Activated CD4-positive, alpha-beta memory T cell treated with anti-CD3 and anti-CD28 coated beads, Interleukin-2, amount 10 ng/mL, durations not matched to agents 7 days and 5 days (primary cell): ENCODE measurements at regions not wholly inside any gene's neighbourhood (a gene's known extent, or its start where the extent isn't known, plus 50 kb on each side); places are given as distances from the start of the nearest gene placed in this dataset.

Source experiments
- CTCF ChIA-PET: fragments of 350-600 bp; sonication (Branson Sonifier 250); formaldehyde crosslinking; loops from one replicate; lab custom pipeline; 2021; ENCODE audit warnings: antibody characterized with exemption, inconsistent platforms; lab: Charles Lee
- POLR2A ChIA-PET: fragments of 350-600 bp; sonication (Branson Sonifier 250); formaldehyde crosslinking; loops from one replicate; lab custom pipeline; 2021; ENCODE audit warnings: antibody characterized with exemption; lab: Charles Lee
- DNase-seq: peaks from one replicate; pipeline ENCODE4 v3.0.0-alpha.2; 2020
- H3K27ac Mint-ChIP-seq: one replicate; pipeline ENCODE4 v1.8.0; 2021; ENCODE audit warnings: mild to moderate bottlenecking, mixed read lengths
- H3K27me3 Mint-ChIP-seq: one replicate; pipeline ENCODE4 v1.8.0; 2021; ENCODE audit warnings: mixed read lengths
- H3K36me3 Mint-ChIP-seq: one replicate; pipeline ENCODE4 v1.8.0; 2021; ENCODE audit warnings: low read depth, mixed read lengths
- H3K4me1 Mint-ChIP-seq: one replicate; pipeline ENCODE4 v1.8.0; 2021; ENCODE audit warnings: mixed read lengths
- H3K4me3 Mint-ChIP-seq: one replicate; pipeline ENCODE4 v1.8.0; 2021; ENCODE audit warnings: mild to moderate bottlenecking, mixed read lengths
- H3K9me3 Mint-ChIP-seq: one replicate; pipeline ENCODE4 v1.8.0; 2021; ENCODE audit warnings: mixed read lengths

- Mint-ChIP-seq H3K27me3 (no peaks in the 10 kb centered on the region), H3K4me3 (no peak overlapping the region), H3K36me3 (no peaks in the 10 kb centered on the region), H3K4me1 (no peaks in the 10 kb centered on the region), H3K9me3 (no peaks in the 10 kb centered on the region), H3K27ac (no peak overlapping the region)
- CTCF ChIA-PET: no interaction called here
- POLR2A ChIA-PET: no interaction called here
- no peak for DNase-seq
Observed at GRCh38 chr5:153896701-153897100, 142.0 kb downstream of the FAM114A2 start.

DNA sequence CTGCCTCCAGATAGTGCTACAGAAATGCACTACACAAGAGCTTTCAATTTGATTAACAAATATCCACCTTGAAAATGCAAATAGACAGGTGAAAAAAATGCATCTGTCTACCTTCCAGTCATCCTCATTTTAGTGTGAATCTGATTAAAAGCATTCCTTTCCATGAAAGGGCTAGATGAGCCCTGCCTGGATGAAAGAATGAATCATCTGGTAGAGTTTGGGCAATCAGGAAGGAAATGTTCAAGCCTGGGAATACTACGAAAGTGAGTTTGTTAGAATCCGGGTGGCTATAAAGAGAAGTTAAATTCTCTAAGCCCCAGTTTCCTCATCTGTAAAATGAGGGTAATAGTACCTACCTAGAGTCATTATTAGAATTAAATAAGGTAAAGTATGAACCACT, 142.6 kb downstream of the FAM114A2 start:
- ChIA-PET CTCF (no interaction called here), POLR2A (no interaction called here)
- DNase-seq: no peak
- H3K27ac Mint-ChIP-seq: no peak overlapping the region
- no peaks in the 10 kb centered on the region for H3K9me3 Mint-ChIP-seq
- no peaks in the 10 kb centered on the region for H3K36me3 Mint-ChIP-seq
- H3K27me3 Mint-ChIP-seq: no peaks in the 10 kb centered on the region
- no peaks in the 10 kb centered on the region for H3K4me1 Mint-ChIP-seq
- no peak overlapping the region for H3K4me3 Mint-ChIP-seq

- Mint-ChIP-seq H3K36me3 (no peaks in the 10 kb centered on the region), H3K4me3 (no peak overlapping the region), H3K27ac (no peak overlapping the region), H3K9me3 (no peaks in the 10 kb centered on the region), H3K4me1 (no peaks in the 10 kb centered on the region), H3K27me3 (no peaks in the 10 kb centered on the region)
- DNase-seq: no peak
- ChIA-PET POLR2A (no interaction called here), CTCF (no interaction called here)
Observed at GRCh38 chr5:153895266-153895665, 143.4 kb downstream of the FAM114A2 start.

DNA sequence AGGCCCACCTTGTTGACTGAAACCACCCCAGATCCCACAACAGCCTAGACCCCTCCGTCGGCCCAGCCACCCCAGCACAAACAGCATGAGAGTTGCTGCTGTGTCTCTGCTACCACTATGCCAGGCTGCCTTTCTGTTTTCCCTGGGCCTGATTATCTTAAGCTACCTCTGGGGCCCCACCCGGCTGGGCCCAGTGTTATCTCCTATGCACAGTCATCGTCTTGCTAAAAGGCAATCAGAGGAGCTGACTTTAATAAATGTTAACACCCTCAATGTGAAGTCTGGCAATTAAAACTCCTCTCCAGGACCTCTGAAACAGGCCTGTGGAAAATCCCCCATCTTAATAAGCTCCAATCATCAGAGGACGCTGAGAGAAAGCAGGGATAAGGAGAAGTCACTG, 144.9 kb downstream of the FAM114A2 start:
- ChIA-PET POLR2A (no interaction called here), CTCF (no interaction called here)
- Mint-ChIP-seq H3K36me3 (no peaks in the 10 kb centered on the region), H3K4me3 (no peak overlapping the region), H3K4me1 (no peaks in the 10 kb centered on the region), H3K9me3 (no peaks in the 10 kb centered on the region), H3K27ac (no peak overlapping the region), H3K27me3 (no peaks in the 10 kb centered on the region)
- DNase-seq: no peak

- H3K36me3 Mint-ChIP-seq: no peaks in the 10 kb centered on the region
- no peak overlapping the region for H3K27ac Mint-ChIP-seq
- no peak for DNase-seq
- no peaks in the 10 kb centered on the region for H3K27me3 Mint-ChIP-seq
- H3K4me1 Mint-ChIP-seq: no peaks in the 10 kb centered on the region
- ChIA-PET CTCF (no interaction called here), POLR2A (no interaction called here)
- H3K4me3 Mint-ChIP-seq: no peak overlapping the region
- H3K9me3 Mint-ChIP-seq: no peaks in the 10 kb centered on the region
Observed at GRCh38 chr5:153891394-153891793, 147.3 kb downstream of the FAM114A2 start.

DNA sequence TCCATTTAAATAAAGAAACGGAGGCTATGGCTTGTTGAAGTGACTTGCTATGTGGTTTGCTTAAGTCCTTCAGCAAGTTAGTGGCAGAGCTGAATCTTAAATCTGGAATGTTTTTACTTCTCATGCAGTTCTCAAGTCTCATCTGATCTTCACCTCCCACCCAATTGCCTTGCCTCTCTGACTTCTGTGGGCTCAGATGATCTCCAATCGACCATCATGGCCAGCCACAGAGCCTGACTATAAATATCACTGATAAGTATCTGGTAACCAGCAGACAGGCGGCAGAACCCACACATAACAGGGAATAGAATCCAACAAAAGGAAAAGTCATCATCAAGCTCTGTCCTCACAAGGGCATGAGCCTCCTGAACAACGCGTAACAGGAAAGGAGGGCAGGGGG, 149.9 kb downstream of the FAM114A2 start:
- no peak for DNase-seq
- H3K27ac Mint-ChIP-seq: no peak overlapping the region
- ChIA-PET CTCF (no interaction called here), POLR2A (no interaction called here)
- H3K27me3 Mint-ChIP-seq: no peaks in the 10 kb centered on the region
- no peak overlapping the region for H3K4me3 Mint-ChIP-seq
- no peaks in the 10 kb centered on the region for H3K9me3 Mint-ChIP-seq
- H3K4me1 Mint-ChIP-seq: no peaks in the 10 kb centered on the region
- no peaks in the 10 kb centered on the region for H3K36me3 Mint-ChIP-seq

DNA sequence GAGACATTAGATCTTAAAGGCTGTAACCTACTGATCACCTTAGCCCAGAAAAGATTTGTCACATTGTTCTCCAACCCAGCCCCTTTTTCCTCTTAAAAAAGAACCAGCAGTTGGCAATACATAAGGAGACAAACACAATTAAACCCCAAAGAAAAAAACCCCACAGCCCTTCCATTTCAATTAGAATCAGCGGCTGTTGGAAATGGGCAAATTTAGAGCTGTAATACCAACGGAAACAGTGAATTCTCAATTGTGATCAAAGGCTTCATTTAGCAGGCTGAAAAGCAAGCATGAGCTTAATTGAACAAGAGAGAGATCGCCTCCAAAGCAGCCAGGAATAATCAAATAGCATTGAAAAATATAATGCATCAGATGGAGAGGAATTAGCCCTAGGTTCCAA, 153.6 kb downstream of the FAM114A2 start:
- Mint-ChIP-seq H3K27me3 (no peaks in the 10 kb centered on the region), H3K4me1 (no peaks in the 10 kb centered on the region)
- POLR2A ChIA-PET: no interaction called here

GRCh38 chr5:153884612-153884957, 154.1 kb downstream of the FAM114A2 start:
- ChIA-PET POLR2A (no interaction called here), CTCF (no interaction called here)
- Mint-ChIP-seq H3K9me3 (no peaks in the 10 kb centered on the region), H3K4me1 (no peaks in the 10 kb centered on the region), H3K36me3 (no peaks in the 10 kb centered on the region), H3K27me3 (no peaks in the 10 kb centered on the region), H3K4me3 (no peak overlapping the region), H3K27ac (no peak overlapping the region)
- no peak for DNase-seq

More for the DNA sequence above, 153.6 kb downstream of the FAM114A2 start:
- Mint-ChIP-seq H3K9me3 (no peaks in the 10 kb centered on the region), H3K4me3 (no peak overlapping the region), H3K27ac (no peak overlapping the region), H3K36me3 (no peaks in the 10 kb centered on the region)
- DNase-seq: no peak
- CTCF ChIA-PET: no interaction called here

GRCh38 chr5:153883854-153884611, 154.7 kb downstream of the FAM114A2 start:
- Mint-ChIP-seq H3K27ac (no peak overlapping the region), H3K4me3 (no peak overlapping the region), H3K36me3 (no peaks in the 10 kb centered on the region), H3K4me1 (no peaks in the 10 kb centered on the region), H3K9me3 (no peaks in the 10 kb centered on the region), H3K27me3 (no peaks in the 10 kb centered on the region)
- no peak for DNase-seq
- POLR2A ChIA-PET: no interaction called here
- CTCF ChIA-PET: no interaction called here

DNA sequence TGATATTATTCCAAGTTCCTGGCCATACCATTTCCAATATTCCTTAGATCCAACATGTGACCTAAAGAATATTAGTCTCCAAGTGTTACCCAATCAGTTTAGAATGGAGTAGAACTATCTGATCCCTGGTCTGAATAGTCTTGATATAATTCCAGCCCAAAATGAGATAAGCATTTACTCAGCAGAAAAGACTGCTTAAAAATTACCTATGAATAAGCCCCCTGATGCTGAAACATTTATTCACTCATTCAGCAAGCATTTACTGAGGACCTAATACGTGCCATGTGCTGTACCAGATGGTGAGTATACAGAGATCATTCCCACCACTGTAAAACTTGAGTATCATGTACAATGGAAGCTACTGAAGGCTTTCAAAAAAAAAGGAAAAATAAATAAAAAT, 157.0 kb downstream of the FAM114A2 start:
- ChIA-PET POLR2A (no interaction called here), CTCF (no interaction called here)
- Mint-ChIP-seq H3K27ac (no peak overlapping the region), H3K4me1 (no peaks in the 10 kb centered on the region), H3K27me3 (no peaks in the 10 kb centered on the region), H3K9me3 (no peaks in the 10 kb centered on the region), H3K4me3 (no peak overlapping the region), H3K36me3 (no peaks in the 10 kb centered on the region)
- DNase-seq: no peak

- DNase-seq: no peak
- no peak overlapping the region for H3K4me3 Mint-ChIP-seq
- H3K4me1 Mint-ChIP-seq: no peaks in the 10 kb centered on the region
- no peaks in the 10 kb centered on the region for H3K36me3 Mint-ChIP-seq
- H3K27me3 Mint-ChIP-seq: no peaks in the 10 kb centered on the region
- CTCF ChIA-PET: interaction anchor here (0.6 kb wide), 1 partner anchor 1393 kb away, joined by 3 read pairs; no protein-coding TSS in a partner anchor
- H3K27ac Mint-ChIP-seq: no peak overlapping the region
- no peaks in the 10 kb centered on the region for H3K9me3 Mint-ChIP-seq
- POLR2A ChIA-PET: no interaction called here
Observed at GRCh38 chr5:153880106-153880505, 158.6 kb downstream of the FAM114A2 start.

DNA sequence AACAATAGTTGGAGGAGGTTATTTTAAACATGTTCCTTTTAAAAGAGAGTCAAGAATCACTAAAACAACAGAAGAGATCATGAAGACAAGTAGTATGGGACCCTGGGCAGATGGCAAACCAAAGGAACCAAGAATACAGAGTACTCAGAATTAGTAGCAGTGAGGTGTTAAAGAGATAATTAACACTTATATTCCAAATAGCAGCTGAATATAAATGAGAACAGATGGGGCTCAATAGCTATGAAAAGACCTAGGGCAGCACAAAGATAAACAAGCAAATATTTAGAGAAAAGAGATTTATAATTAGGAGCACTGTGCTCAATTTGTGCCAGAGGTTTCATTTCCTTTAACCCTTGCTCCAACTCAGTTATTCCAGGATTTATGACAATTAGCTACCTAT, 159.1 kb downstream of the FAM114A2 start:
- H3K9me3 Mint-ChIP-seq: no peaks in the 10 kb centered on the region
- no peak for DNase-seq
- POLR2A ChIA-PET: no interaction called here
- H3K4me1 Mint-ChIP-seq: no peaks in the 10 kb centered on the region
- CTCF ChIA-PET: no interaction called here
- H3K4me3 Mint-ChIP-seq: no peak overlapping the region
- H3K36me3 Mint-ChIP-seq: no peaks in the 10 kb centered on the region
- H3K27ac Mint-ChIP-seq: no peak overlapping the region
- H3K27me3 Mint-ChIP-seq: no peaks in the 10 kb centered on the region

DNA sequence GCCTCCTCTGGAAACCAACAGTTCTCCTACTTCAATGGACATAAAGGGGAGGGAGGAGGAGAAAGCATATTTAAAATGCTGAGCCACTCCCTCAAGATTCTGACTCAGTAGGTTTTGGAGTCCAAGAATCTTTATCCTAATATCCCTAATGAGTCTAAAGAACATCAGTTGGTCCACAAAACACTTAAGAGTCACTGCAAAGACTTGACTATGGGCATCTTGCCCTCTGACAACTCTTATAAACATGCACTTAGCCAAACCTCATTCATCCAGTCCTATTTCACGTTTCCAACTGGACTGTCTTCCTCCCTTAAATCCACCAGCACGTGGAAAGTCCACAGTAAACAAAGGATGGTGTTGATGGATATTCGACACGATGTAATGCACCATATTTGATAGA, 172.5 kb downstream of the FAM114A2 start:
- no peak overlapping the region for H3K4me3 Mint-ChIP-seq
- H3K9me3 Mint-ChIP-seq: no peaks in the 10 kb centered on the region
- ChIA-PET POLR2A (no interaction called here), CTCF (no interaction called here)
- H3K4me1 Mint-ChIP-seq: no peaks in the 10 kb centered on the region
- no peaks in the 10 kb centered on the region for H3K27me3 Mint-ChIP-seq
- H3K27ac Mint-ChIP-seq: no peak overlapping the region
- DNase-seq: no peak
- H3K36me3 Mint-ChIP-seq: no peaks in the 10 kb centered on the region

GRCh38 chr5:153865016-153865415, 173.7 kb downstream of the FAM114A2 start:
- peaks cover 1% of the 10 kb centered on the region for H3K27me3 Mint-ChIP-seq
- no peaks in the 10 kb centered on the region for H3K36me3 Mint-ChIP-seq
- no peaks in the 10 kb centered on the region for H3K4me1 Mint-ChIP-seq
- DNase-seq: no peak
- ChIA-PET POLR2A (no interaction called here), CTCF (no interaction called here)
- H3K4me3 Mint-ChIP-seq: no peak overlapping the region
- no peaks in the 10 kb centered on the region for H3K9me3 Mint-ChIP-seq
- H3K27ac Mint-ChIP-seq: no peak overlapping the region
